Left renal cortex interstitium (tissue), 4 donors: ENCODE measurements at regions not wholly inside any gene's neighbourhood (a gene's known extent, or its start where the extent isn't known, plus 50 kb on each side); places are given as distances from the start of the nearest gene placed in this dataset.

Source experiments
- DNase-seq, 4 donors: peaks; one replicate each; pipeline ENCODE4 v3.0.0-alpha.2; 2013; ENCODE audit warnings: low read depth in 4 of 4, low spot score in 2 of 4, missing footprints in 1 of 4

GRCh38 chr12:61654698-61655097 lies 605.5 kb upstream of the USP15 start:
- no peak for DNase-seq

- no peak for DNase-seq
These were observed 605.0 kb upstream of the USP15 start for GRCh38 chr12:61655241-61655640.

GRCh38 chr12:61667676-61668075 lies 592.5 kb upstream of the USP15 start:
- DNase-seq: no peak

GRCh38 chr12:61676520-61676919 lies 583.7 kb upstream of the USP15 start:
- no peak for DNase-seq

- DNase-seq: no peak
These were observed 572.8 kb upstream of the USP15 start for GRCh38 chr12:61687407-61687806.

GRCh38 chr12:61694214-61694613 lies 566.0 kb upstream of the USP15 start:
- no peak for DNase-seq

- no peak for DNase-seq
These were observed 558.7 kb upstream of the USP15 start for GRCh38 chr12:61701471-61701870.

GRCh38 chr12:61706783-61707182 lies 553.4 kb upstream of the USP15 start:
- DNase-seq: no peak

- no peak for DNase-seq
These were observed 547.1 kb upstream of the USP15 start for GRCh38 chr12:61713121-61713520.

- DNase-seq: no peak
These were observed 542.2 kb upstream of the USP15 start for GRCh38 chr12:61717986-61718385.

GRCh38 chr12:61739925-61740324 lies 520.3 kb upstream of the USP15 start:
- DNase-seq: no peak

- no peak for DNase-seq
These were observed 509.6 kb upstream of the USP15 start for GRCh38 chr12:61750604-61751003.

GRCh38 chr12:61754214-61754613 lies 506.0 kb upstream of the USP15 start:
- no peak for DNase-seq

GRCh38 chr12:61757831-61758505 lies 502.2 kb upstream of the USP15 start:
- no peak for DNase-seq

GRCh38 chr12:61758661-61759060 lies 501.5 kb upstream of the USP15 start:
- DNase-seq: no peak

- no peak for DNase-seq
These were observed 494.3 kb upstream of the USP15 start for GRCh38 chr12:61765926-61766325.

GRCh38 chr12:61780435-61780834 lies 479.8 kb upstream of the USP15 start:
- no peak for DNase-seq

GRCh38 chr12:61781021-61781581 lies 479.1 kb upstream of the USP15 start:
- DNase-seq: no peak

- DNase-seq: no peak
These were observed 463.4 kb upstream of the USP15 start for GRCh38 chr12:61796846-61797245.

GRCh38 chr12:61797266-61797665 lies 462.9 kb upstream of the USP15 start:
- no peak for DNase-seq

GRCh38 chr12:61798778-61799177 lies 461.4 kb upstream of the USP15 start:
- no peak for DNase-seq

GRCh38 chr12:61804301-61804700 lies 455.9 kb upstream of the USP15 start:
- DNase-seq: no peak

- no peak for DNase-seq
These were observed 451.3 kb upstream of the USP15 start for GRCh38 chr12:61808856-61809255.
